ENCODE measurements at regions not wholly inside any gene's neighbourhood (a gene's known extent, or its start where the extent isn't known, plus 50 kb on each side); places are given as distances from the start of the nearest gene placed in this dataset.

GRCh38 chr2:196383799-196384198, 212.4 kb upstream of the STK17B start:
- TF ChIP-seq POLR2A (IDR thresholded peaks at IDR 0.05) (no peak), CTCF (IDR thresholded peaks at IDR 0.05 in 4 of 5, conservative IDR thresholded peaks at IDR 0.05 in 1 of 5) (no peak)

Data from gastrocnemius medialis (tissue), 4 donors.